ENCODE measurements at regions not wholly inside any gene's neighbourhood (a gene's known extent, or its start where the extent isn't known, plus 50 kb on each side); places are given as distances from the start of the nearest gene placed in this dataset.

DNA sequence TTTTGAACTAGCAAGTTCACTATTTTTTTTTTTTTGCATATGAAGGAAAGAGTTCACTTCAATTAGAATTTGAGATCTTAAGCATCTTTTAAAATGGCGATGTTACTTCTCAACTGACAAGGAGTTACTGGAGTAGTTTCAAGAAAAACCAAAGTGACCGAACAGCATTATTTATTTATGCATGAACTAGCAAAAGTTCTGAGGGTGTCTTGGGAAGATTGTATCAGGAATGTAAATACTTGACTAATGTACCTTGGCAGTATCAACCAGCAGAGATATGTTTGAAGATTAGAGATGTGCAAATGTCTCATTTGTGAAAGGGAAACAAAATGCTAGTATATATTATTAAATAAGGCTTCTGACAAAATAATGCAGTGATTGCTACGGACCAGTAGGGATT lies 203.9 kb downstream of the KBTBD8 start (continued):
- no peak for TF ChIP-seq RAD21 (IDR thresholded peaks at IDR 0.05 in 1 of 2, conservative IDR thresholded peaks at IDR 0.05 in 1 of 2; ENCODE audit: low read depth in 2 of 2, low read length in 2 of 2)
- TF ChIP-seq, protein P1, sequence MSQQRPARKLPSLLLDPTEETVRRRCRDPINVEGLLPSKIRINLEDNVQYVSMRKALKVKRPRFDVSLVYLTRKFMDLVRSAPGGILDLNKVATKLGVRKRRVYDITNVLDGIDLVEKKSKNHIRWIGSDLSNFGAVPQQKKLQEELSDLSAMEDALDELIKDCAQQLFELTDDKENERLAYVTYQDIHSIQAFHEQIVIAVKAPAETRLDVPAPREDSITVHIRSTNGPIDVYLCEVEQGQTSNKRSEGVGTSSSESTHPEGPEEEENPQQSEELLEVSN (IDR thresholded peaks at IDR 0.05): no peak
- no peak for TF ChIP-seq KDM5A (IDR thresholded peaks at IDR 0.05; ENCODE audit: low read length)
- no peak for TF ChIP-seq USF2 (IDR thresholded peaks at IDR 0.05; ENCODE audit: low read length)
- no peak for TF ChIP-seq SP4 (IDR thresholded peaks at IDR 0.05; ENCODE audit: low read length)
- TF ChIP-seq RFX5 (IDR thresholded peaks at IDR 0.05; ENCODE audit: borderline replicate concordance, low read depth, low read length): no peak

Data from H1 (cell line).